ENCODE measurements at regions not wholly inside any gene's neighbourhood (a gene's known extent, or its start where the extent isn't known, plus 50 kb on each side); places are given as distances from the start of the nearest gene placed in this dataset.

DNA sequence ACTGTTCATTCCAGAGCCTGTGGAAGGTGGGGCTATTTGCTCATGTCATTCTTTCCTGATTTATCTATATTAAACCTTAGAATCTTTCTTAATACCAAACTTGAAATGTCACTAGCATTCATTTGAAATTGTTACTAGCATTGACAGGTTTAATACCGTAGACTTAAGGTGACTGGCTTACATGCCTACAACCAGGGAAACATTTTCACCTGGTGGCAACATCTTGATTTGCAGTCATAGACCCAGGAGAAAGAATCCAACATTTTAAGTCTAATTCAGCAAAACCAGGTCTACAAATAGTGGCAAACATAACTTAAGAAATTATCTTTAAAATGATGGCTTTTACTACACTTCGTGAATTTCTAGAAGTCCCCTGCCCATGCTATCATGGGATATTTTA is 353.7 kb downstream of the HTR7 start:
- TF ChIP-seq CTCF (IDR thresholded peaks at IDR 0.05) (no peak), EZH2 (IDR thresholded peaks at IDR 0.05; ENCODE audit: borderline replicate concordance, insufficient read depth, low read depth, low read length, poor library complexity, severe bottlenecking) (no peak)

Measured in B cell (primary cell).